Adrenal gland (tissue), 9 donors: ENCODE measurements at regions not wholly inside any gene's neighbourhood (a gene's known extent, or its start where the extent isn't known, plus 50 kb on each side); places are given as distances from the start of the nearest gene placed in this dataset.

ENCODE experiments used
- DNase-seq, 7 donors: peaks; one replicate each; pipeline ENCODE4 v3.0.0-alpha.2; 2019 to 2020
- H3K27ac ChIP-seq, 5 donors: fragments of 200-600 bp; sonication (generic) in 4 of 5; 1 replicate in 3 of 5; 2 replicates in 2 of 5; pipeline versions ENCODE4 v1.5.1 to v1.8.0; 2016 to 2020; ENCODE audit warnings: mild to moderate bottlenecking in 1 of 5
- H3K27me3 ChIP-seq: fragments of 200-600 bp; 2 replicates; pipeline ENCODE4 v1.8.0; 2021
- H3K36me3 ChIP-seq, 2 donors: fragments of 200-600 bp; replicated peaks in 1 of 2; 1 replicate in 1 of 2; 2 replicates in 1 of 2; pipeline versions ENCODE4 v1.5.1 to v1.8.0; 2018 to 2022
- H3K4me1 ChIP-seq, 2 donors: fragments of 200-600 bp; replicated peaks in 1 of 2; 1 replicate in 1 of 2; 2 replicates in 1 of 2; pipeline versions ENCODE4 v1.5.1 to v1.8.0; 2018 to 2021
- H3K4me3 ChIP-seq, 4 donors: fragments of 200-600 bp; sonication (generic) in 3 of 4; one replicate each; pipeline ENCODE4 v1.5.1; 2016 to 2018
- H3K9me3 ChIP-seq, 3 donors: fragments of 200-600 bp; sonication (generic) in 1 of 3; replicated peaks in 1 of 3; 1 replicate in 2 of 3; 2 replicates in 1 of 3; pipeline versions ENCODE4 v1.5.1 to v1.8.0; 2016 to 2021
- CTCF ChIP-seq, 6 experiments: fragments of 450-650 bp in 4 of 6; fragments of 200-600 bp in 2 of 6; sonication (generic) in 1 of 6; IDR thresholded peaks; 1 replicate in 5 of 6; 2 replicates in 1 of 6; pipeline versions ENCODE4 v1.5.1 to v1.8.0; 2016 to 2021; ENCODE audit warnings: antibody characterized with exemption in 6 of 6, mild to moderate bottlenecking in 2 of 6, moderate library complexity in 1 of 6
- POLR2A ChIP-seq, 2 donors: fragments of 450-650 bp; IDR thresholded peaks; one replicate each; pipeline ENCODE4 v1.6.1; 2017; ENCODE audit warnings: antibody characterized with exemption in 2 of 2, mild to moderate bottlenecking in 2 of 2, moderate library complexity in 1 of 2
- WGBS, 4 donors: extraction: QIAGEN DNeasy Blood & Tissue Kit in 2 of 4; methylation state at CpG; one replicate each; pipeline versions ENCODE4 v1.1.5 to v1.1.7; 2013 to 2017; 5-methylcytosine and 5-hydroxymethylcytosine counted together
- intact Hi-C, 2 donors: fragments of 100-400 bp; cut with DNase I; formaldehyde crosslinking; loops; one replicate each; pipeline versions ENCODE4 v1.14.1 to v1.15.0; 2022 to 2023
- donor health status: healthy with polysubstance abuse.
- donor health status: Bipolar disorder and iron deficiency.
- donor health status: DM: yes; HTN: yes; CAD: no.
- donor health status: DM: no; HTN: no; CAD: no.
- donor health status: DM: no; HTN: no; CAD: no.

- H3K36me3 ChIP-seq, result no peaks in the 10 kb centered on the region
- H3K27ac ChIP-seq, result no peak overlapping the region
- no peak for DNase-seq
- H3K4me1 ChIP-seq, result no peaks in the 10 kb centered on the region
- no peaks in the 10 kb centered on the region for H3K27me3 ChIP-seq
- intact Hi-C loops, result loop anchor here in 1 of 2 donors (10.0 kb wide), 1 partner anchor 220 kb away; no protein-coding TSS in a partner anchor
- H3K9me3 ChIP-seq, result no peaks in the 10 kb centered on the region
- 26 to 40% (median 33%) methylated on average over 5 of the region's 5 CpGs for WGBS, 4 donors
- H3K4me3 ChIP-seq, result no peak overlapping the region
- no peak for TF ChIP-seq POLR2A (IDR thresholded peaks at IDR 0.05)
- TF ChIP-seq CTCF (IDR thresholded peaks at IDR 0.05), result no peak
These were observed 95.9 kb upstream of the IFNGR1 start for GRCh38 chr6:137315081-137315480.

- H3K27ac ChIP-seq, result no peak overlapping the region
- TF ChIP-seq POLR2A (IDR thresholded peaks at IDR 0.05), result no peak
- TF ChIP-seq CTCF (IDR thresholded peaks at IDR 0.05), result peak; percentile 62 to 88 (median 77)
- peak; percentile 52 to 85 (median 71) for DNase-seq
- H3K4me1 ChIP-seq, result no peaks in the 10 kb centered on the region
- no peak overlapping the region for H3K4me3 ChIP-seq
- H3K27me3 ChIP-seq, result no peaks in the 10 kb centered on the region
- H3K9me3 ChIP-seq, result no peaks in the 10 kb centered on the region
- 7 to 13% (median 12%) methylated on average over 11 of the region's 11 CpGs for WGBS, 4 donors
- no peaks in the 10 kb centered on the region for H3K36me3 ChIP-seq
- intact Hi-C loops, result loop anchor here (5.0 to 10.0 kb wide), 2 partner anchors 219 to 222 kb away; no protein-coding TSS in a partner anchor
These were observed 95.0 kb upstream of the IFNGR1 start for GRCh38 chr6:137313928-137314855.

GRCh38 chr6:137313211-137313610, 94.0 kb upstream of the IFNGR1 start:
- intact Hi-C loops, result loop anchor here (5.0 to 10.0 kb wide), 2 partner anchors 218 to 221 kb away; no protein-coding TSS in a partner anchor
- WGBS, 4 donors, result 47 to 59% (median 53%) methylated on average over 1 of the region's 1 CpG
- no peak for TF ChIP-seq POLR2A (IDR thresholded peaks at IDR 0.05)
- no peak for TF ChIP-seq CTCF (IDR thresholded peaks at IDR 0.05)

GRCh38 chr6:137311940-137312339, 92.8 kb upstream of the IFNGR1 start:
- intact Hi-C loops, result loop anchor here (5.0 to 10.0 kb wide), 2 partner anchors 217 to 220 kb away; no protein-coding TSS in a partner anchor
- H3K36me3 ChIP-seq, result no peaks in the 10 kb centered on the region
- H3K27ac ChIP-seq, result no peak overlapping the region
- TF ChIP-seq POLR2A (IDR thresholded peaks at IDR 0.05), result no peak
- TF ChIP-seq CTCF (IDR thresholded peaks at IDR 0.05), result no peak
- H3K27me3 ChIP-seq, result no peaks in the 10 kb centered on the region
- DNase-seq, result no peak
- 79 to 90% (median 87%) methylated on average over 1 of the region's 1 CpG for WGBS, 4 donors
- no peaks in the 10 kb centered on the region for H3K4me1 ChIP-seq
- H3K9me3 ChIP-seq, result no peaks in the 10 kb centered on the region
- H3K4me3 ChIP-seq, result no peak overlapping the region

More at GRCh38 chr6:137313211-137313610, 94.0 kb upstream of the IFNGR1 start:
- Histone ChIP-seq H3K4me1 (no peaks in the 10 kb centered on the region), H3K27ac (no peak overlapping the region), H3K4me3 (no peak overlapping the region), H3K9me3 (no peaks in the 10 kb centered on the region), H3K27me3 (no peaks in the 10 kb centered on the region), H3K36me3 (no peaks in the 10 kb centered on the region)
- DNase-seq, result no peak
